Muscle of arm (tissue), 1 donor: ENCODE measurements at regions not wholly inside any gene's neighbourhood (a gene's known extent, or its start where the extent isn't known, plus 50 kb on each side); places are given as distances from the start of the nearest gene placed in this dataset.

ENCODE experiments used
- DNase-seq: peaks from one replicate; pipeline ENCODE4 v3.0.0-alpha.2; 2013

DNA sequence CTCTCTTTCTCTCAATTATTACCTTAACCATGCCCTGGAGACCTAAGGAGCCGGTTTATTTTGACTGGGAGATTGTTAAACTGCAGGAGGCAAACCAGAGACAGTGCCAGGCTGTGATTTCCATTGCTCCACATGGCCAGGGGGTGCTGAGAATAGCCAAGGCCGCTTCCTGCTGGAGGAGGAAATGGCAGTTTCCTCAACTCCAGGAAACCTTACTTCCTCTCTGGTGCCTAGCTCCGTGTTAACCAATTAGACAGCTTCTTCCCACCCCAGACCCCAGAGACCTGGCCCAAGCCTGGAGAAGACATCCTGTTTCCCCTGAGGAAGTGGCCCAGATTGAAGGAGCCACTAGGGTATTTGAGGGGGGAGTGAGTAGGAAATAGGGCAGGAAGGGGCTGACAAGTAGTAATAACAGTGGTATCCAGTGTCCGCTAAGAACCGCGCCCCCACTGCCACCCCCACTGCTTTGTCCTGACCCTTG, 161.2 kb downstream of the PLPP3 start:
- DNase-seq: no peak

DNA sequence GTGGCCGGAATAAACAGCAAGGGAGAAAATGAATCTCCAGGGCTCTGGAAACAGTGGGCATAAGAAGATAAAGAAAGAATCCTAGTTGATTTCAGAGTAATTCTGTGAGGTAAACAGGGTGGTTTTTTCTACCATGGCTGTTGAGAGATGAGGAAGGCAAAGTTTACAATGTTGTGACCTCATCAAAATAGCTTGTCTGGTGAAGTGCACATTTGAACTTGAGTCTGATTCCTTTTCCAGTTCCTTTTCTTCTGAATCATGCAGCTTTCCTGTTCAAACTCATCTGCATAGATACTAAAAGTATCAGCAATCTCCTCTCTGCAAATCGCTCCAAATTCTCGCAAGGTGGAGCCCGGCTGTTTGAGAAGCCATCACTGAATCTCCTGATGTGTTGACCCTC, 161.7 kb downstream of the PLPP3 start:
- DNase-seq: no peak

DNA sequence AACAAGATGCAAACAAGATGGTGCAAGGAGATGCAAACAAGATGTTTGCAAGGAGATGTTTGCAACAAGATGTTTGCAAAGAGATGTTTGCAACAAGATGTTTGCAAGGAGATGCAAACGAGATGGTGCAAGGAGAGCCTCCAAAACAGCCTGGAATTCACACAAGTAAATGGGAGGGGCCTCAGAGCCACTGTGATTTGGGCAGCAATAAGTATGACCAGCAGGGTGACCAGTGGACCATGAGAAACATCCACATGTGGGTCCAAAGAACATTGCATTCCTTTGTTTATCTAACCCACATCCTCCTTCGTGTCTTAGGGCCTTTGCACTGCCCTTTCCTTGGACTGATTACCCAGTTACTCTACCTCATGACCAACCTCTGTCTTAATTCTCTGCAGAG, 162.9 kb downstream of the PLPP3 start:
- DNase-seq: no peak

DNA sequence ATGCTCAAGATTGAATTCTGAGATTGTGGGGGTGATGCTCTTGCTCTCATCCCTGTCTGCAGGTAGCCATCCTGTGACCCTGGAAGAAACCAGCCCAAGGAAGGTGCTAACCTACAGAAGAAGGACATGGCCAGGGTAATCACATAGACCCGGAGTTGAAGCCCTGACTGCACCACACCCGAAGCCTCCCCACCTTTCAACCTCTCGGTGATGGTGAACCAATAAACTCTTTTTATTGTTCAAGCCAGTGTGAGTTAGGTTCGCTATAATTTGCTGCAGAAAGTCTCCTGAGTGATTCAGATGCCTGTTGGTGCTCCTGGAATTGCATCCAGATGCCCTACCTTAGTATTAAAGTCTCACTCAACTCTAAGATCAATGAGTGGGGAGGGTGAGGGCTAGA, 163.6 kb downstream of the PLPP3 start:
- DNase-seq: no peak

DNA sequence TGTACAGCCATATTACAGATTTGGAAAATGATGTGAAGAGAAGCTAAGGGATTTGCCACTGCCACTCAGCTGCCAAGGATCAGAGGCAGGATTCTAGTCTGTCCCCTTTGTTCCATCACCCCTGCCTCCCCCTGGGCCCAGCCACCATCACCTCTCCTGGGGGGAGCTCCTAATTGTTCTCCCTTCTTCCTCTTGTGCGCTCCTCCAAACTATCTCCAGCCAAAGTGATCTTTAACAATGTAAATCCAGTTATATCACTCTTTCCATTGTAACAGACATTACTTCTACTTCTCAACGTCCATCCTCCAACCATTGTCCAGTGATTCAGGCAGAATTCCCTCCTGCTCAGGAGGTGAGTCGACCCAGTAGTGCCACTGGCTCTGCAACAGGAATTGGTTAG, 164.1 kb downstream of the PLPP3 start:
- no peak for DNase-seq

DNA sequence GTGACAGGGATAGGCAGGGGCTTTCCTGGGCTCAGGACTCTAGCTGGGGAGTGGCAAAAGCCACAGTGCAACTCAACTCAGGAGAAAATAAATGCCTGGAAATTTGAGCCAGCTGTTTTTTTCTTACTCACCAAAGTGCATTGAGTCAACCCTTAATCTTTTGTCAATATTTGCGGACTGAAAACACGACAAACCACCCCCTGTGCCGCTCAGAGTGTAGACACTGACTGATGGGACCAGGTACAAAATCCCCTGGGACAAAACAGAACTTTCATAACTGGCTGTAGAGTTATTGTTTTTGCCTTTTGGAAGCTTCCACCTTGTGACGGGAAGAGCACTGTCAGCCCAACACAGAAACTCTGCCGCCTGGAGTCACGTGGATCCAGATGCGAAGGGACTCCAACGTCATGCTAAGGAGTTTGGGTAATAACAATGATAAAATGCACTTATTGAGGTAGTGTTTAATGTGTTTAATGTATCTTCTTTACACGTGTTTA, 164.6 kb downstream of the PLPP3 start:
- no peak for DNase-seq

DNA sequence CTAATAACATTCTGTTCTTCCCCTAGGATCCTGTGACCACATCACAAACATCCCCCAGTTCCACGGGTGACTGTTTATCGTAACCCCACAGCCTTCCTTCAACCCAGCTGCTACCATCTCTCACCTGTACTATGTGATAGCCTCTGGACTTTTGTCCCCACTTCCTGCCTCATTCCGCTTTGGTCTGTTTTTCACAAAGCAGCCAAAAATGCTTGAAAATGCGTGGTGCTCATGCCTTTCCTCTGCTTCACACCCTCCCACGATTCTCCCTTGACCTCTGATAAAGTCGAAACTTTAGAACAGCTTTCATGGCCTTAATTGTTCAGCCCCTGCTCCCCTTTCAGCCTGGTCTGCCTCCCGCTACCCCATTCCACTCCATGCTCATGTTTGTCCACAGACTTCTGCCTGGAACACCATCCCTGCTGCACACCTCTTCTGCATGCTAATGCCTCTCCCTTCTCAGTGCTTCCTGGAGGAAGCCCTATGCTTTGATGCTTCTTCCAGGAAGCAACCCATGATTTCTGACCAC, 165.6 kb downstream of the PLPP3 start:
- DNase-seq: no peak

DNA sequence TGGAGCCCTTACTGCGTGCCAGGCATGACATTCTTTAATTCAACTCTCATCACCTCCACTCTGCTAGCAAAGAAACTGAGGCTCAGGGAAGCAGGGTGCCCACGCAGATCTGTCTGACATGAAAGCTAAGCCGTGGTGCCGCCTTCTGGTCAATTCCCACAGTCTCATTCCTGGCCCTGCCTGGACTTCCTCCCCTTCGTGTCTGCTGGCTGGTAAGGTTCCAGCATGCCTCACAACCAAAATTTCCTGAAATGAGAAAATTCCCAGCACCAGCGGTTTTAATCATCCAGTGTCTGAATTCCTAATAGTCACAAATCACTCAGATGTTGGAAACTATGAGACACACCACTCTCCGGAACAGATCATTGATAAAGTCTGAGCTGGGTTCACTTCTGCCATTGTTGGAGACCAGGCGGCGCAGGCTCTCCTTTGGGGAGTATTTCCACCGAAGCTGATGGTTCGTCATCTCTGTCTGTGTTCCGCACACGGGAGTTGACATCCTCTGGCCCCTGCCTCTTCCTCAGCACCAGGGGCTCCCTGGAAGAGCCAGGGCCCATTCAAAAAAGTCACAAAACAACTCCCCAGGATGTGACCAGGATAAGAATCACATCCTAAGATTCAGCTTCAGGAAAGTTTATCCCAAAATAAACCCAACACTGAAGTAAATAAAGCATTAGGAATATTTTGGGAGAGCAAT, 167.7 kb downstream of the PLPP3 start:
- no peak for DNase-seq

DNA sequence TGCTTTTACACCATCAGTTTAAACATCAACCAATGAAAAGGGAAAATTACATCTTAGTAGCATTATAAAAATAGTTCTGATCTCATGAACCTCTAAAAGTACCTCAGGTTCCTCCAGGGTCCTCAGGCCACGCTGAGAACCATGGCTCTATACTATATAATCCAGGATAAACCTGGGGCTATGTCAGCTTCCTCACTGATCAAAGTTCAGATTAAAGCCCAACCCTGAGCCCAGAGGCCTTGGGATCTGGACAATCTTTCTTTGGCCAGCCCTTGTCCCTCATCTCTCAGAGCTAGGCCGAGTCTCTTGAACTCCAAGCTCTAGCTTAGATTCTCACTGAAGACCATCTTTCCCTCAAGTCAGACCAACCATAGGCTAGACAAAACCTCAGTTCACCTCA, 168.3 kb downstream of the PLPP3 start:
- DNase-seq: no peak

DNA sequence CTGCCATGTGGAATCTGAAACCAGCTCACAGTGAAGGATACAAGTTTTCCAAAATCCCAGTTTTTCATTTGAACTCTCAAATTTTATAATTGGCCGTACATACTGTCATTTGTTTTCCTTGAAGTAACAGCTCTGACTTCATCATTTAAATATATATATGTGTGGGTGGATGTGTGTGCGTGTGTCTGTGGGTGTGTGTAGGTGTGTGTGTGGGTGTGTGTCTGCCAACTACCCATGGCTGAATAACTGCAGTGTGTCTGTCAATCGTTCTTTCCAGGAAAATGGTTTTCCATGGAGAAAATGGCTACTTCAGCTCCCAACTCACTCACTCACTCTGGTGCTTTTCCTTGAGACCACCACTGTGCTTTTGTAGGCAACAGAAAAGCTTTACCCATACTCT, 169.0 kb downstream of the PLPP3 start:
- no peak for DNase-seq

DNA sequence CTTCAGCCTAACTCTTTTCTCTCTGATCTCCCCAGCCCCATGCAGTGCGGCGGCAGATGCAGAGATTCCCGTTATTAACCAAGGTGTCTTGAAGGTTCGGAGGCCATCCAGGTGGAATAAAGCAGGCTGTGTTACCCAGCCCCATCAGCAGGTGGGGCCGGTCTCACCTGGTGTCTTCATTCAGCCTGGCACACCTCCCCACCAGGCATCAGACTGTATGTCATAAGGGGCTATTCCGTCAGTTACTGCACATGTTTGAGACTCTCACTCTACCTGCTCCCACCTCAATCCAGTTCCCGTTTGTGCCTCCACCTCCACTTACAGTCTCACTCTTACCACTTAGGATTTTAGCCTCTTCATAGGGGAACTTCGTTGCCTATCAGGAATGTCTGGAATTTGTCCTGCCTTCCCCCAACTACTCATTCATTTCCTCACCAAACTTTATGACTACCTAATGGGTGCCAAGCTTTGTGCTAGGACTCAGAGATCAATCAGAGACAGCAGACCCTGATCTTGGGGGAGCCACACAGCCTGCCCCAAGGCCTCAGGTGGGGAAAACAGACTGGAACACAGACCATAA, 170.2 kb downstream of the PLPP3 start:
- DNase-seq: no peak

DNA sequence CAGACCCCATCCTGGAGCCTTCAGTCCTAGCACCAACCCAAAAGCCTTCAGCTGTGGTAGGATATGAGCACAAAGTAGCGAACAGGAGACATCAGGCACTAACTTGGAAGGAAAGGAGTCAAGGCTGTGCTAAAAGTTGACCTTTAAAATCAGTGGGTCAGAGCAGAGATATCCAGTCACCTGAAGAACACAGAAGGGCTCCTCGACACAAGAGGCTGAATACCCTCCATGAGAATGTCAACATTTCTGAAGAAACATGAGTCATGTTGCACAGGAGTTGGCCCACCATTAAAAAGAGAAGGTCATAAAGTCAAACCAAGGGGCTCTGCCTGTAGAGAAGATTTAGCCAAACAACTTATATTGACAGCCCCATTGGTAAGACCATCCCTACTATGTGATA, 172.5 kb downstream of the PLPP3 start:
- DNase-seq: no peak

DNA sequence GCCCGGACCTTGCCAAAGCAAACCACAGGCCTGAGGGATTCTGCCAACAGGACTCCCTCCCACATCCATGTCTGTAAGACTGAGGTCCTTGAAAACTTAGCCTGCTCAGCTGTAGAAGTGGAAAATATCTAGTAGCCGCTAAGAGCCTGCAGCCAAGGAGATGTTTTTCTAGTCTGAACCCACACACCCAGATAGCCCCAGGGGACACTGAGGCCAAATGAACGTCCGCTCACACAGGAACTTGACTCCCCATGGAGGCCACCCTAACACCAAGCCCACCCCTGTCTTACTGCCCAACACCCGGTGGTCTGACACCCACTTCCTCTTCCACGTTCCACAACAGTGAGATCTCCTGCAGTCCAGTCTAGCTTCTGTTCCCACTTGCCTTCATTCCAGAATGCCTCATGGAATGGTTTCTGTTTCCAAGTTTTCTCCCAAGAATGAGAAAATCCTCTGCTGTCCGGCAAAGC, 174.8 kb downstream of the PLPP3 start:
- DNase-seq: no peak

DNA sequence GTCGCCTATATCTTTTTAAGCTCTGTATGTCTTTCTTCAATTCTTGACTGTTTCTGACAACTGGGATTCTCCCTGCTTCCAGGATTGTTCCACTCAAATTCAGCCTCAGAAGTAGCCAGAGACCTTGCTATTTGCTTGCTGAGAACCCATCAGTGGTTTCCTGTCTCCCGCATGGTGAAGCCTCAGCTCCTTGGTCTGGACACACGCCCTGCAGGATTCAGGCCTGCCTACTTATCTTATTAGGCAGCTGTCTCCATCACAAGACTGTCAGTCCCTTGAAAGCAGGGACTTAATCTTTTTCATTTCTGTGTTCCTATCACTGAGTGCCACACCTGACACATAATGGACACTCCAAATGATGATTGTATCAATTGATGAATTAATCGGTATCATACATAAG, 175.3 kb downstream of the PLPP3 start:
- no peak for DNase-seq

DNA sequence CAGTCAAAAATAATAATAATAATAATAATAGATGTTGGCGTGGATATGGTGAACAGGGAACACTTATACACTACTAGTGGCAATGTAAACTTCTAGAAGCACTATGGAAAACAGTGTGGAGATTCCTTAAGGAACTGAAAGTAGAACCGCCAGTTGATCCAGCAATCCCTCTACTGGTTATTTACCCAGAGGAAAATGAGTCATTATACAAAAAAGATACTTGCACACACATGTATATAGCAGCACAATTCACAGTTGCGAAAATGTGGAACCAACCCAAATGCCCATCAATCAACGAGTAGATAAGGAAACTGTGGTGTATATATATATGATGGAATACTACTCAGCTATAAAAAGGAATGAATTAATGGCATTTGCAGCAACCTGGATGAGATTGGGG, 176.0 kb downstream of the PLPP3 start:
- no peak for DNase-seq

DNA sequence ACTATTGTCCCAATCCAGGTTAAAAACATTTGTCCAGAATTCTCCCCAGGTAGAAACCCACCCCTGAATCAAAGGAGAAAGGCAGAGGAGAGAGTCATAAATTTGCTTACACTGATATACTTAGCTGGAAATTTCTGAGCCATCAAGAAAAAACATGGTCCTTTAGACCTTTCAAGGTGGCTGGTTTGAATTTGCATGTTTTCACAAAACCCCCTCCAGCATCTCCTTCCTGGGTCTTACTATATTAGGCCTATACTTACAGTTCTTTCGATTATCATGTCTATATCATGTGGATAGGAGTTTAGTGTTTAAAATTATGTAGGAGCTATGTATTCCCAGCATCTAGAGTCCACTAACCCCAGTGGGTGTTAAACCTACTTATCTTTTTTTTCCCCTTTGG, 178.2 kb downstream of the PLPP3 start:
- no peak for DNase-seq

DNA sequence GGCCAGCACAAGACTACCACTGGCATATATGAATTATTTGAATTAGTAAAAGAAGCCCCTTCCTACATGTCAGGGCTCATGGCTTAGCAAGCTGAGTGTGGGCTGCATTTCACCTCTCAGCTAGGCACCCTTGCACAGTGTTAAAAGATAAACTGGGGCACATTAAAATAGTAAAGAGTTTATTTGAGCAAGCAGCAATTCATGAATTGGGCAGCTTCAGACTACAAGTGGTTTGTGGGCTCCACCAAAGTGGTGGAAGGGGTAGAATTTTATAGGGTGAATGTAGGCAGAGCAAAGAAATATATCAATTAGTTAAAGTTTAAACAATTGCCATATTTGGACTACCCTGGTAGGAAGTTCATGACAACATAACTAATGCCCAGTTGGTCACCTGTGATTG, 178.8 kb downstream of the PLPP3 start:
- DNase-seq: no peak

DNA sequence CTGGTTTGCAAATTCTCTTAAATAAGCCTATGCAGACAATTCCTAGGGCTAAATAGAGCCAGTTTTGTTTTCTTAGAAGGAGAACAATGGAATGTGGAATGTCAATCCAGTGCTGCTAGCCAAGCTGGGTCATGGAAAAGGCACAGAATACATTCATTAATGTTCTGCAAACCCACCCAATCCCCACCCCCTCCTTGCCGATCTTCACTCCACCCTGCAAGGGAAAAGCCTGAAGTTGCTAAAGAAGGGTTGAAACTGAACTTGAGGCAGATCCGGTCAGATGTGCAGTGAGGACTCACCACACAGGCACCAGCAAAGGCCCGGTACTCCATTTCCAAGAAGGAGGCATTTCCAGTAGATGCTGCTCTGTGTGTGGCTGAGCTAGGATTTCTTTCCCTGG, 179.6 kb downstream of the PLPP3 start:
- DNase-seq: no peak

DNA sequence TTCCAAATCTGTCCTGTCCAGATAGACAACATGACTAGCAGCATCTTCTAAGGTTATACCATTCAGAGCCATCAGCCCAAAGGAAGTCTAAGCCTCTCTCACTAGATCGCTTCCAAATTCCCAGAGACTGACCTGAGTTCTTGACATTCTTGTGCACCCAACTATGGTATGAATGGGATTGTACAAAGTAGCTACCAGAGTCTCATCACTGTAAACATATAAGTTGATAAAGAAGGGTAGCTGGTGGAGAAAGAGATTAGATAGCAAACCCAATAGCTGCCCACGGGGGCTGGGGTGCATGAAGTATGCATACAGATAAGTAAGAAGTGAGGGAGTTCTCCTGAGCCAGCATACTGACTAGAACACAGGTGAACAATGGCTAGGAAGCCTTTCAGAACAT, 180.0 kb downstream of the PLPP3 start:
- DNase-seq: no peak

DNA sequence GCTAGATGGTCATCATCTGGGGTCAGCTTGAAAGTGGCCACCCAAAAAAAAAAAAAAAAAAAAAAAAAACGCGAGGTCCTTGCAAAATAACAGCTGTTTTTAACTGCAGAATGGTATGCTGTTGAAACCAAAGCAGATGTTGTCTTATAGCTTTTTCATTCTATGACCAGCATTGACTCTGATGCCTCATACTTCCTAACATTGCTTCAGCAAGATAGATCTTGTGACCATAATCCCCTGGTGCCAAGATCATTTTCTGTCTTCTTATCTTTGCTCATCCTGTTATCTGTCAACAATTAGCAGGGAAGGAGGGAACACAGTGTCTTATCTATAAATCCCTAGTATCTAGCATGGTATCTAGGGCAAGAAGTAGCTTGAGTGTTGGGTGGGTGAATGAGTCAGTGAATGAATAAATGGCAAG, 181.5 kb downstream of the PLPP3 start:
- no peak for DNase-seq

DNA sequence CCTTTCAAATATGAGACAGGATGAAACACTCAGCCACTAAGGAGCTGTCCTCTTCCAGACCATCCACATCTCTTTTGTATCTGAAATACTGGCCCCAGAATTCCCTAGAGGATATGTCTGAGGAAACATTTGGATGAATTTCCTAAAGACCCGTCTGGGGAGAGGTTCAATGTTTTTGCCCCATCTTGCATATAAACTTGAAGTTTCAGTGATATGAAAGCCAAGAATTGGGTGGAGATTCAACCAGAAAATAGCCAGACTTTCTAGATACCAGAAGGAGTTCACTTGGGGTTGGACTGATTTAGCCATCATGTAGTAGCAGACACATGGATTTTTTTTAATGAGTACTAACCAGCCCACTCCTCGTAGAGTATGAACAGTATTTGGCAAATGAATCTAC, 182.0 kb downstream of the PLPP3 start:
- DNase-seq: no peak

DNA sequence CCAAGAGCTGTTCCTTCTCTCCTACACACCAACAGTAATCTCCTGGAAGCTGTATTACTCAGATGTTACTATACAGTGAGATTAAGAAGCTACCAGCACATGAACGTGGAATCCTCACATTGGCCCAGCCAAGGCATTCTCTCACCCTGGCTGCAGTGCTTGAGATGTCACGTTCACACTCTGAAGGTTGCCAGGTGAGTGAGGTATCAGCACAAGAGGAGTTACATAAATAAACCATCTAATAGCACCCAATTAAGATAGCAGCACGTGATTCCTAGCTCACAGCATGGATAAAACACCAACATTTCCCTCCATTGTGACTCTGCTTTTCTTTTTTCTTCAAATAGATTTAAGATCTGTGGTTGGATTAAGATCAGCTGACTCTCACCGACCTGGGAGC, 182.8 kb downstream of the PLPP3 start:
- no peak for DNase-seq

DNA sequence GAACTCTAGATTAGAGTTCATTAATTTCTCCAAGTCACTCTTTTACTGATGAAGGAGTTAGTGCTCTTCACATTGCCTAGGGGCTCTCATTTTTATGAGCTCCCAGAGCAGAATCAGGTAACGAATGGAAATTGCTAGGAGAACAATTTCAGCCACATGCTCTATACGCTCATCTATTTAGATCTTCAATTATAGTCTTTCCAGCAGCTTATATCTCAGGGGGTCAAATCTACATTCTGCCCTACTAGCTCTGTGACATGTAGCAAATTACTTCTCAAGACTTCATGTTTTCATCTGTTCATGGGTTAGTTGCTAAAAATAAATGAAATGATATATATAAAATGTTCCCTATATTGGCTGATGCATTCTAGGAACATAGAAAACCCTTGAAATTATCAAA, 183.6 kb downstream of the PLPP3 start:
- no peak for DNase-seq

DNA sequence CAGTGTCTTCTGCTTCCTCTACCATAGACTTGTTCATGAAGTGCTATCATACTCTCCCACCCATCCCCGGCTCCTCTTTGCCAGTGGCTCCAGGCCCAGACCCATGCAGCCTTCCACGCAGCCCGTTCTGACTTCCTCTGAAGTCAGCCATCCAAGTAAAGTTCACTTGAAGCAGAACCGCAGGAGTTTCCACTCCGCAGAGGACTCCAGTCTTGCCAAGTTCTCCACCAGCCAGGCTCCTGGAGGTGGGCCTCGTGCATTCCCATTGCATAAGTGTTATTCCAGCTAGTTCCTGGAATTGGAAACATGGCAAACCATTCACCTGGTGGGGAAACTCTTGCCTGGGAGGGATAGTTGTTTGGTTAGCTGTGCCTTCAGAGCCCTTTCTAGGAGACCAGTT, 185.1 kb downstream of the PLPP3 start:
- no peak for DNase-seq
